ENCODE measurements at regions not wholly inside any gene's neighbourhood (a gene's known extent, or its start where the extent isn't known, plus 50 kb on each side); places are given as distances from the start of the nearest gene placed in this dataset.

DNA sequence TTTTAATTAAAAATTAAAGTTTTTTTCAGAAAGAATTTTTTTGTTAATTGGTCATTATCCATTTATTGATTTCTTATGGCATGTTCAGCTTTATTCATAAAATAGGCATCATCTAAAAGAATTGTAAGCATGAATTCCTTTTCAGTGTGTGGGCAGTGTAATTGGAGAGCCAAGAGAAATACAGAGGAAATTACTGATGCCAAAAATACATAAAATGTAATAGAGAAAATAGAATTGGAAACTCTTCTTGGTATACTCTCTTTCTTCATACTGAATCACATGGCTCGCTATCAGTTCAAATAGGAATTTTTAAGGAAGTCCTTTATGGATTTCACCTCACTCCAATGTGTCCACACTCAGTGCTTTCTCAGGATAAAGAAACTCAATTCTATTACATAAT is 663.6 kb upstream of the NRXN1 start:
- TF ChIP-seq, protein P1, sequence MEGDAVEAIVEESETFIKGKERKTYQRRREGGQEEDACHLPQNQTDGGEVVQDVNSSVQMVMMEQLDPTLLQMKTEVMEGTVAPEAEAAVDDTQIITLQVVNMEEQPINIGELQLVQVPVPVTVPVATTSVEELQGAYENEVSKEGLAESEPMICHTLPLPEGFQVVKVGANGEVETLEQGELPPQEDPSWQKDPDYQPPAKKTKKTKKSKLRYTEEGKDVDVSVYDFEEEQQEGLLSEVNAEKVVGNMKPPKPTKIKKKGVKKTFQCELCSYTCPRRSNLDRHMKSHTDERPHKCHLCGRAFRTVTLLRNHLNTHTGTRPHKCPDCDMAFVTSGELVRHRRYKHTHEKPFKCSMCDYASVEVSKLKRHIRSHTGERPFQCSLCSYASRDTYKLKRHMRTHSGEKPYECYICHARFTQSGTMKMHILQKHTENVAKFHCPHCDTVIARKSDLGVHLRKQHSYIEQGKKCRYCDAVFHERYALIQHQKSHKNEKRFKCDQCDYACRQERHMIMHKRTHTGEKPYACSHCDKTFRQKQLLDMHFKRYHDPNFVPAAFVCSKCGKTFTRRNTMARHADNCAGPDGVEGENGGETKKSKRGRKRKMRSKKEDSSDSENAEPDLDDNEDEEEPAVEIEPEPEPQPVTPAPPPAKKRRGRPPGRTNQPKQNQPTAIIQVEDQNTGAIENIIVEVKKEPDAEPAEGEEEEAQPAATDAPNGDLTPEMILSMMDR (IDR thresholded peaks at IDR 0.05; ENCODE audit: insufficient read depth, low read length, poor library complexity, severe bottlenecking): no peak
- TF ChIP-seq EZH2phosphoT487 (conservative IDR thresholded peaks at IDR 0.05; ENCODE audit: low read length): no peak

Data from SU-DHL-6 (cell line).